ENCODE measurements at regions not wholly inside any gene's neighbourhood (a gene's known extent, or its start where the extent isn't known, plus 50 kb on each side); places are given as distances from the start of the nearest gene placed in this dataset.

DNA sequence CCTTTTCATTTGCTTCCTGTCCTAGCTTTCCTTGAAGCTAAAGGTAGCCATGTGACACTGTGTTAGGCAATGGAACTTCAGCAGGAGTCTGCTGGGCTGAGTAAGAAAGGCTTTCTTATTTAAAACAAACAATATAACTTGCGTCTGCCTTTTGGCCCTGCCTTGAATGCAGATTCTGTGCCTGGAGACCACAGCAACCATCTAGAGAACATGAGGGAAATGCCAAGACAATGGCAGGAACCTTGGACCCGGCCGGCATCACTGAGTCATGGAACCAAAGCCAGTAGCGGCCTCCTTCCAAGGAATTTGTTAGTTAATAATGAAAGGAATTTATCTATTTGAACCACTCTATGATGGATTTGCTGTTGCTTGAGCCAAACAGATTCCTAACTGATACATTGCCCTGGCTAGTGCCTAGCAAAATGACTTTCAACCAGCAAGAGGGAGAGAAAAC is 207.5 kb upstream of the EPHA4 start:
- Histone ChIP-seq H3K27me3 (no peaks in the 10 kb centered on the region), H3K9me3 (replicated peaks) (no peaks in the 10 kb centered on the region), H3K27ac (no peak overlapping the region), H3K4me1 (no peaks in the 10 kb centered on the region), H3K36me3 (no peaks in the 10 kb centered on the region), H3K4me3 (no peak overlapping the region)
- no peak for DNase-seq

DNA sequence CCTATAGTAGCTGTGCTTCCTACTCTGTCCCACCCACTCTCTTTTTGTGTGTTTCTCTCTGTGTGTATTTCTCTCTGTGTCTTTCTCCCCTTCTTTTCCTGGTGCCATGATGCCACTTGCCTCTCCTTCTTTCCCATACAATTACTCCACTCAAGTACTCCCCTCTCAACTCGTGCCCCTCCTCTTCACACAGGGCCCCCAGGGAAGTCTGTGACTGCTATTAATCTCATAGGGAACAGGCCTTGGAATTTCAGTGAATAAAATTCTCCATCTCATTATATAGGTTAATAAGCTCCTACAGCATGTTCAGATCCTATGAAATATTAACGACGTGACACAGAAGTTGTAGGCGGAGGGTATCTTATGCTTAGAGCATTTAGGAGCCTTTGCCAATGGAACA is 205.9 kb upstream of the EPHA4 start:
- no peaks in the 10 kb centered on the region for H3K27me3 ChIP-seq
- no peaks in the 10 kb centered on the region for H3K4me1 ChIP-seq
- H3K27ac ChIP-seq = no peak overlapping the region
- no peaks in the 10 kb centered on the region for H3K36me3 ChIP-seq
- DNase-seq = no peak
- no peaks in the 10 kb centered on the region for H3K9me3 ChIP-seq (replicated peaks)
- H3K4me3 ChIP-seq = no peak overlapping the region

DNA sequence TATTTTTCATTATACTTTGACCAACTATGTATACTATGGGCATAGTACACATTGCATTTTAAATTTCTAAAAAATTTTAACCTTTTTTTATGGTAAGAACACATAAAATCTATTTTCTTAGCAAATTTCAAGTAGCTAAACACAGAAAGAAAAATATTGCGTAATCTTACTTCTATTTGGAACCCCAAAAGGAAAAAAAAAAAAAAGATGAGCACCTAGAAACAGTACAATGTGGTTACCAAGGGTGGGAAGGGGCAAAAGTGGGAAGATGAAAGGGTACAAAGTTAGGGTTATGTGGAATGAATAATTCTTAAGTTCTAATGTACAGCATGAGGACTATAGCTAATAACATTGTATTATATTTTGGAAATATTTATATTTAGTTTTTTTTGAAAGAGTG is 205.0 kb upstream of the EPHA4 start:
- no peaks in the 10 kb centered on the region for H3K9me3 ChIP-seq (replicated peaks)

DNA sequence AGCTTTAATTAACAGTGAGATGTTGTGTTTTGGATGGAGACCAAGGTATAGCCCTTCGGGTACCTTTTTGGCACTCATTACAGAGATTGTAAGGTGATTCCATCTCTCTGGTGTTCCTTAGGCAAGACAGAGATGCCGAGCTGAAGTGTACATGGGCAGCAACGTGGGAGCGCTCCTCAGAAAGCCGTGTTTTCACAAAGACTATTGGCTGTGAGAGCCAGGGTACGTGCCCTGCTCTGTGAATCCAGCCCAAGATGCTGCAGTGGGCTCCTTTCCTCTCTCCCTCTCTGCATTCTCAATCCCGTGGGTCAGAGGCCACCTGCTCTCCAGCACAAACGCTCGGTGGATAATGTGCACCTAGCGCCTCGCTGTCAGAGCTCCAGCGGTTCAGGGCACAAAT is 203.0 kb upstream of the EPHA4 start:
- Histone ChIP-seq H3K27ac (no peak overlapping the region), H3K27me3 (no peaks in the 10 kb centered on the region), H3K36me3 (no peaks in the 10 kb centered on the region), H3K9me3 (replicated peaks) (no peaks in the 10 kb centered on the region), H3K4me1 (no peaks in the 10 kb centered on the region), H3K4me3 (no peak overlapping the region)
- no peak for DNase-seq

More for the DNA sequence above, 205.0 kb upstream of the EPHA4 start:
- no peak overlapping the region for H3K4me3 ChIP-seq
- H3K27me3 ChIP-seq = no peaks in the 10 kb centered on the region
- DNase-seq = no peak
- H3K4me1 ChIP-seq = no peaks in the 10 kb centered on the region
- no peaks in the 10 kb centered on the region for H3K36me3 ChIP-seq
- no peak overlapping the region for H3K27ac ChIP-seq

DNA sequence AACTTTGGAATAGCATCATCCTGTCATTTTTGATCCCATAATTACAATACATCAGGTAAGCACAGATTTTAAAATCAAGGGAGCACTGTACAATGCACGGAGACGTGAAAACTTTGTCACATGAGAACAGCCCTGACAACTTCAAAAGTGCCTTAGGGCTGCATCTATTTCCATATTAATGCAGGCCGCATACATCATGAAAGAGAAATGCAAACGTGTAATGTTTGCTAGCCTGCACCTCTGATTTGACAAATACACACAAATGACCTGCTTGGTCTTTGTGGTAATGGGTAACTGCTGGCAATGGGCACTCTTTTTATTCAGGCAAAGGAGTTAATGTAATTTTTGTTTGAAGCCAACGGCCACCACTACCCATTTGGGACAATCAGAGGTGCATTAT is 202.0 kb upstream of the EPHA4 start:
- no peaks in the 10 kb centered on the region for H3K4me1 ChIP-seq
- DNase-seq = no peak
- H3K36me3 ChIP-seq = no peaks in the 10 kb centered on the region

DNA sequence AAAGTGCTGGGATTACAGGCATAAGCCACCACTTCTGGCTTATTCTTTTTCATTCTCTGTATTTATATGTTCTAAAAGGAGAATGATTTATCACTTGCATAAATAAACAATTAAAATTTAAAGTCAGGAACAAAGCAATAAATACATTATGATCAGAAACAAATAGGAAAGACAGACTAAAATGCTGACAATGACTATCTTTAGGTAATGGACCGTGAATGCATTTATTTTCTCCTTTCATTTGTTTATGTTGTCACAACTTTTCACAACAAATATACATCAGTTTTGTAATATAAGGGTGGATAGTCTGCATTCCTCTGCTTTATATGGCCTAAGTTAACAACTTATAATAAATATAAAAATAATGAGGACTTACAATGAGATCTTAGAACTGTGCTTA is 199.2 kb upstream of the EPHA4 start:
- no peaks in the 10 kb centered on the region for H3K27me3 ChIP-seq
- no peaks in the 10 kb centered on the region for H3K36me3 ChIP-seq
- H3K9me3 ChIP-seq (replicated peaks) = no peaks in the 10 kb centered on the region
- no peaks in the 10 kb centered on the region for H3K4me1 ChIP-seq
- H3K4me3 ChIP-seq = no peak overlapping the region
- H3K27ac ChIP-seq = no peak overlapping the region
- no peak for DNase-seq

More for the DNA sequence above, 202.0 kb upstream of the EPHA4 start:
- no peak overlapping the region for H3K4me3 ChIP-seq
- no peak overlapping the region for H3K27ac ChIP-seq
- H3K27me3 ChIP-seq = no peaks in the 10 kb centered on the region
- no peaks in the 10 kb centered on the region for H3K9me3 ChIP-seq (replicated peaks)

DNA sequence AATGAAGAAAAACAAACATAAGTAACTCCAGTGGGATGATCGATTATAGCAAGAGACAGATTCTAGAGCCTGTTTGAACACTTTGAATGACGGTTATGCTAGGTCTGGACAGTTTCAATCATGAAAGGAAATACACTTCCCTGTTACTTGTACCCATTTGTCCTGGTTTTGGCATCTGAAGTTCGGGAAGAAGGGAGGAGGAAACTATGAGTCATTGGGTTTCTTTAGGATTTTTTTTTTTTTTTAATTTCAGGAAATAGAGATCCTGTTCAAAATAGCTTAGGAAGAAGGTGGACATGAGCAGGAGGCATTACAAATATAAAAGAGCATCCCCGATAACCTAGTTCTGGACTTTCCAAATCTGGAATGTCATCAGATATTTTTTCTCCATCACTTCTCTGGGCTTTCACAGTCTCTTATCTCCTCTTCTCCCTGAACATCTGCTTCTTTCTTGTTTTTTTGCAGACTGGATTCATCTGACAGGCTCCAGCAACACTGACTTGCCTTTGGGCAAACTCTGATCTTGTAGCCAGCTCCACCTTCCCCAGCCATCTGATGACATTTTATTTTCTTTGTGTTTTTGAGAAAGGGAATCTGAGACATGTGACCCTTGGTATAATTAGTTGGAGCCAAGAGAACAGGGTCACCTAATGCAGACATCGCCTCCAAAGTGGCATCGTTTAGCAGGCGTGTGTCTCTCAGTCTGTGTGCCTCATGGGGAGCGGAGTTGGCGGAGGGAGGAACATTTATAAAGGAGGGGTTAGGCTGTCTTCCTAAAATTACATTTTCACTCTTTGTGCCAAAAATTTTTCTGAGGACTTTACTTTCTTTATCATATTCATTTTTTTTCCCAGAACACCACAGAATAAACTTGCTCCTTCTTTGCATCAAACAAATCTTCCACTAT is 195.3 kb upstream of the EPHA4 start:
- Histone ChIP-seq H3K4me1 (no peaks in the 10 kb centered on the region), H3K27me3 (no peaks in the 10 kb centered on the region)
- no peak for DNase-seq

DNA sequence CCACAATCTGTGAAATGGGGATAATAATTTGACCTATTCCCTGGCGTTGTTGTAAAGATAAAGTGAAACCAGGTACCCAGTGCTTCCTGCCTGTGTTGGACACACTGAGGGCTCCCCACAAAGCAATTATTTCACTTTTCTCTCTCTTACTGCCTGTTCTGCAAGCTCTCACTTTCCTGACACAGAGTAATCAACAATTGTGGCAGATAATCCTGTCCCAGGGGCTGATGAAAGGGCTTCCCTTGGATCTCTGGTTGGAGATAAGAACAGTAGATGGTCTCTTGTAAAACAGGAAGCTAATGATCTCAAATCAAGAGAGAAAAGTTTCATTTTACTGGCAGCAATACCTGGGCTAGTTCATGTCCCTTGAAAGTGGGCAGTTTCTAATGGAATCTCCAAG is 190.4 kb upstream of the EPHA4 start:
- H3K27ac ChIP-seq = no peak overlapping the region
- H3K4me3 ChIP-seq = no peak overlapping the region
- H3K27me3 ChIP-seq = no peaks in the 10 kb centered on the region
- no peaks in the 10 kb centered on the region for H3K36me3 ChIP-seq
- peaks cover 4% of the 10 kb centered on the region; the same call in 1 of the 2 replicates for H3K9me3 ChIP-seq (replicated peaks)
- H3K4me1 ChIP-seq = peaks cover 11% of the 10 kb centered on the region
- DNase-seq = no peak

More for the DNA sequence above, 195.3 kb upstream of the EPHA4 start:
- Histone ChIP-seq H3K27ac (no peak overlapping the region), H3K36me3 (no peaks in the 10 kb centered on the region), H3K9me3 (replicated peaks) (no peaks in the 10 kb centered on the region), H3K4me3 (no peak overlapping the region)

DNA sequence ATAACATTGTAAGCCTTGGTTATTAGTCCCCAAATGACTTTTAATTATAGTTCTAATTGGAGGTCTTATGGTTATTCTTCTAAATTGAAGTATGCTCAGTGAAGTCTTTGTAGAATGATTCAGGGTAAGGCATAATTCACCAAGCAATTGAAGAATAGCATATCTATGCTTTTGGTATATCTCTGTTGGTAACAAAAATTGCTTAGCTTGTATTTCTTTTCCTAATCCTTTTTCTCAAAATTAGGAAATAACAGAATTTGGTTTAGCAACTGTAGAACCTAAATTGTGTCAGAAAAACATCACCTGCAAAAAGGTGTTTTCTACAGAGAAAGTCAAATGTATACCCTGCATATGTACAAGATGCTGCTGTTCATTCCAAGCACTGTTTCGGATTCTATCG is 189.2 kb upstream of the EPHA4 start:
- no peak overlapping the region for H3K4me3 ChIP-seq
- H3K27ac ChIP-seq = no peak overlapping the region
- H3K36me3 ChIP-seq = no peaks in the 10 kb centered on the region
- H3K27me3 ChIP-seq = no peaks in the 10 kb centered on the region
- H3K4me1 ChIP-seq = peaks cover 15% of the 10 kb centered on the region
- peaks cover 4% of the 10 kb centered on the region; the same call in 1 of the 2 replicates for H3K9me3 ChIP-seq (replicated peaks)
- DNase-seq = no peak

DNA sequence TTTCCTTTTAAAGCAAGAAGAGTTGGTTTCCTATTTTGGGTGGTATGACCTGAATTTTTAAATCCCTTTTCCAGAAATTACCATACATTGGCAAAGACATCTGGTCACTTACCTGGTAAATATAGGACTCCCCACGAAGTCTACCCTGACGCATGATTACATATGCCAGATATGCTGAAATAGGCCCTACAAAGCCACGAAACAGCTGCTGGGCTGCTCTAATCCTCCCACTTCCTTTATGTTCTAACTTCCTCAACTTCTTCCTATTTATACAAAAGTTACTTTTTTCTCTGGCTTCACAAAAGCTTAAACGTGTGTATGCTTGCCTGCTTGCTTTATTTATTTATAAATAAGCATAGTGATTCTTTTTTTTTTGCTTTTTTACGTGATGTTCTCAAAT is 186.0 kb upstream of the EPHA4 start:
- H3K27ac ChIP-seq = peak overlapping the region; percentile 42
- H3K36me3 ChIP-seq = no peaks in the 10 kb centered on the region
- H3K9me3 ChIP-seq (replicated peaks) = peaks cover 4% of the 10 kb centered on the region; the same call in 1 of the 2 replicates
- H3K4me1 ChIP-seq = peaks cover 15% of the 10 kb centered on the region
- H3K4me3 ChIP-seq = no peak overlapping the region
- H3K27me3 ChIP-seq = no peaks in the 10 kb centered on the region
- DNase-seq = peak; percentile 44 to 72

DNA sequence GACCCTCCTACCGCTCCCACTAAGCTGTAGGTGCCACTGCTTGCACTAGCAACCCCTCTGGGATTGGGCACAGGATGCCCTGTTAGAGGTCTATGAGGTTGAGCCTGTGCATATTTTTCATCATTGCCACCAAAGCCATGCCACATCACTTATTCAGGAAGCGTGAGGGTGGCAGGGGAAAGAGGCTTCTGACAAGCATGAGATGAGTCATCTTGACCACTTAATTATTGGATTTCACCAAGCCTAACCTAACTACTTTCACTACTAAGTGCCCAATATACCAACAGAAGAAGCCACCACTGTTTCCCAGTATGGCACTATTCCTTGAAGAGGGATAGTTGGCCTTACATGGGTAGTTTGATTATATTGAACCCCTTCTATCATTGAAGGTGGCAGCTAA is 181.3 kb upstream of the EPHA4 start:
- peaks cover under 1% of the 10 kb centered on the region; the same call in 1 of the 2 replicates for H3K9me3 ChIP-seq (replicated peaks)
- H3K27me3 ChIP-seq = no peaks in the 10 kb centered on the region
- no peak overlapping the region for H3K4me3 ChIP-seq
- H3K27ac ChIP-seq = no peak overlapping the region
- peaks cover 12% of the 10 kb centered on the region for H3K4me1 ChIP-seq
- no peak for DNase-seq
- H3K36me3 ChIP-seq = no peaks in the 10 kb centered on the region

DNA sequence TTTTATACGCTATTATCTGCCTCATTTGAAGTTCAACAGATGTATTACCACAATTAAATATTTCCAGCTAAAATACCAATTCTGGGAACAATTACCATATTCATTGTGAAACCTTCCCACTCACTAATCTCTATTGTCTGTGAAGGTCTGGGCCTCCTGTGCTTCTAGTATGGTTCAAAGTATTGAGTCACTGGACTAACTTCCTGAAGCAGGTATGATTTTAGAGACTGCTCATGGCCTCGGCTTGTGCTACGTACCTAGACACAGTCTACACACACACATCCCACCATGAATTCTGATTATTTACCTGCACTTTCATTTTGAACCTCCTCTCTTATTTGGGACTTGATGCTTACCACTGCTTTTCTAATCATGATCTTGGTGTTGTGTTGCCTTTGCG is 180.7 kb upstream of the EPHA4 start:
- Histone ChIP-seq H3K4me3 (no peak overlapping the region), H3K27me3 (no peaks in the 10 kb centered on the region), H3K27ac (no peak overlapping the region), H3K4me1 (peaks cover 6% of the 10 kb centered on the region), H3K9me3 (replicated peaks) (no peaks in the 10 kb centered on the region), H3K36me3 (no peaks in the 10 kb centered on the region)
- DNase-seq = no peak

DNA sequence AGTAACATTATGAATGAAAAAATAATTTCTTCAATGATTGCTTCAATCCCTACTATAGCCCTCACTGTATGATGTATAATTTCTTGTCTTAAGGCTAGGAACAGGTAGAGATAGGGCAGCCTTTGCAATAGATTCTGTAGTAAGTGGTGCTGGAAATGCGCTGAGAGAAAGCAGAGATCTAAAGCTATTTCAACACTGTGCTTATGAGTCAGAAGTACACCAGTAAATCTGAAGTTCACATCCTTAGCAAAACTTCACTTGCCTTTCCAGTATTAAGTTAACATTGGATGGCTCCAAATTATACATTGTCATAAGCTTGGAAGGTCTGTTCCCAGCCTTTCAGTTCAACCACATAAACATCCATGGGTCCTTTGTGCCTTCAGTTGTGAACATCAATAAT is 178.2 kb upstream of the EPHA4 start:
- Histone ChIP-seq H3K4me1 (no peaks in the 10 kb centered on the region), H3K4me3 (no peak overlapping the region), H3K36me3 (no peaks in the 10 kb centered on the region), H3K9me3 (replicated peaks) (no peaks in the 10 kb centered on the region), H3K27me3 (no peaks in the 10 kb centered on the region), H3K27ac (no peak overlapping the region)
- no peak for DNase-seq

DNA sequence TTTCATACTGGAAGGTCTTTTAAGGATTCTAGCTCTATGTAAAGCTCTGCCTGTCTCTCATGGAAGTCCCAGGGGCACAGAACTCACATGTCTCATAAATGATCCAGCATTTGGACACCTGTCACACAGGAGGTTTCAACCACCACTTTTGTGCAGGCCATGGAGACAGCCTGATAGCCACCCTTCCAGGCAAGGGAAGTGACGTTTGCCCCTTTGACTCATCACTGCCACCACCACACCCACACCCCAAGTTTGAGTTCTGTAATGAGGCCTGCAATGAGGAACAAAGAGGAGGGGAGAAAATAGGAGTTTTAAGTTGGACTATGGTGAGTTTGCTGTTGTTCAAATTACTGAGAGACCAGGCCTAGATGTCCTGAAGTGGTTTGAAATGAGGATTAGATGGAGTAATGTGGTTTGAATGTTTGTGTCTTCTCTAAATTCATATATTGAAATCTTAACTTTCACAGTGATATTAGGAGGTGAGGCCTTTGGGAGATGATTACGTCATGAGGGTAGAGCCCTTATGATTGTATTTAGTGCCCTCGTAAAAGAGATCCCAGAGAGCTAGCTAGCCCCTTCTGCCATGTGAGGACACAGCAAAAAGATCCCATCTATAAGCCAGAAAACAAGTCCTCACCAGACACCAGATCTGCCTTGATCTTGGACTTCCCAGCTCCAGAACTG is 175.3 kb upstream of the EPHA4 start:
- Histone ChIP-seq H3K27ac (no peak overlapping the region), H3K4me3 (no peak overlapping the region), H3K36me3 (no peaks in the 10 kb centered on the region), H3K9me3 (replicated peaks) (no peaks in the 10 kb centered on the region), H3K4me1 (no peaks in the 10 kb centered on the region), H3K27me3 (no peaks in the 10 kb centered on the region)
- no peak for DNase-seq

DNA sequence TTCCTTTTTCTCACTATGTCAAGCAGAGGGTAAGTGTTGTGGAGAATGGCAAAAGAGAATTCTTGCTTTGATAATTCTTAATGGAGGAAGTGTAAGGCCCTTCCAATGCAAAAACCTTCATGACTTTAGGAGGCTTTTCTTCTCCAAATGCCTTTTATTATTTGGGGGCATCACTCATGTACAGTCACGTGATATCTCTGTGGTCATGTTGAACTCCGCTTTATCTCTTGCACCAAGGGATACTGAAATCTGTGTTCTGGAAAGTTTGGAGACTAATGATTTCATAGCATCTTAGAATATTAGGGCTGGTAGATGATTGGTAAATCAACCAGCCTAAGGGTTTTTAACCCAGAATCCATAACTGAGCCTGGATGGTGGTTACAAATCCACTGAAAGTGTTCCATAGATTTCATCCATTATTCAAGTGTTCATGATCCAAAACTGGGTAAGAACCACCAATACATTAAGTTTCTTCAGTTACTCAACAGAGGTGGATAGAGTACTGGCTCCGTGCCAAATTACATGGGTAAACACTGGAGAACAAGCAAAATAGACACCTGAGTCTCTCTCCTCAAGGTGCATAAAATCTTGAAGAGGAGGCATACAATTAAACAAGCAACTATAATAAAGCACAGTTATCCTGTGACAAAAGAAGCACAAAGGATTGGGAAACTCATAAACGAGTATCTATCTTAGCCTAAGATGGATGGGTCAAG is 169.6 kb upstream of the EPHA4 start:
- H3K9me3 ChIP-seq (replicated peaks) = no peaks in the 10 kb centered on the region
- no peaks in the 10 kb centered on the region for H3K36me3 ChIP-seq
- no peak overlapping the region for H3K27ac ChIP-seq
- no peak overlapping the region for H3K4me3 ChIP-seq
- H3K27me3 ChIP-seq = no peaks in the 10 kb centered on the region
- no peaks in the 10 kb centered on the region for H3K4me1 ChIP-seq
- no peak for DNase-seq
